GM19438 (cell line): ENCODE measurements at regions not wholly inside any gene's neighbourhood (a gene's known extent, or its start where the extent isn't known, plus 50 kb on each side); places are given as distances from the start of the nearest gene placed in this dataset.

Source experiments
- ATAC-seq: cut with Tn5 transposase; IDR thresholded peaks from one replicate; pipeline ENCODE4 v1.9.1; 2021; ENCODE audit warnings: low read depth; ENCODE audit not compliant: unreplicated experiment

GRCh38 chr2:139080244-139080643, 300.1 kb upstream of the NXPH2 start:
- ATAC-seq, result no peak

DNA sequence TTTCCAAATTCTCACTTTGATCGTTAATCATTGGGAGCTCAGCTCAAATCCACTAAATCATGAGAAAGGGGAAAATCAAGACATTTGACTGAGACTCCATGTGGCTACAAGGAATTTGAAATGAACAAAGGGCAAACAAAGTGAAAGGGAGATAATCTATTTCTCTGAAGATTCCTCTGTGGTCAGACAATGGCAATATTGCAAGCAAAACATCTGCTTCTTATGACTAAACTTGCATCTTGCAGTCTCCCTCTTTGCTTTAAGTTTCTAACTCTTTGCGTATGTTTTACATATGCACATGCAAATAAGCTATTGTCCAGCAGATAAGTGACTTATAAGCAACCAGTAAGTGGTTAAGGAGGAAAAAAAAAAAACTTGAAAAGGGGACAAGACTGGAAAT, 299.1 kb upstream of the NXPH2 start:
- no peak for ATAC-seq

- ATAC-seq, result no peak
Observed at GRCh38 chr2:139078376-139078775, 298.2 kb upstream of the NXPH2 start.

GRCh38 chr2:139077099-139077737, 297.0 kb upstream of the NXPH2 start:
- no peak for ATAC-seq

DNA sequence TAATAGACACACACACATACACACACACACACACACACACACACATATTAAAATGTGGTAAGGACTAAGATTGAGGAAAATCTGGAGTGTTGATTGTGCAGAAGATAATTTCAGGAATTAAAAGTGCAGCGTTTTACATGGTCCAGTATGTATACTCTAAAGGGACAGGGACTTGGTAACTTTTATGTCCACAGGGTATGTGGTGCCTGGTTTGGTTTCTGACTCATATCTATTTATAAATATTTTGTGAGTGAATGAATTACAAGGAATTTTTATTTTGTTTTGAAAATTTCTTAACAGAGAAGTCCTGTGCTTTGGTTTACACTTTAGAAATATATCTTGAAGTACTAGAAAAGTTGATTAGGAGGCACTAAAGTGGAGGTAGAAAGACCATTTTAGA, 287.7 kb upstream of the NXPH2 start:
- no peak for ATAC-seq

DNA sequence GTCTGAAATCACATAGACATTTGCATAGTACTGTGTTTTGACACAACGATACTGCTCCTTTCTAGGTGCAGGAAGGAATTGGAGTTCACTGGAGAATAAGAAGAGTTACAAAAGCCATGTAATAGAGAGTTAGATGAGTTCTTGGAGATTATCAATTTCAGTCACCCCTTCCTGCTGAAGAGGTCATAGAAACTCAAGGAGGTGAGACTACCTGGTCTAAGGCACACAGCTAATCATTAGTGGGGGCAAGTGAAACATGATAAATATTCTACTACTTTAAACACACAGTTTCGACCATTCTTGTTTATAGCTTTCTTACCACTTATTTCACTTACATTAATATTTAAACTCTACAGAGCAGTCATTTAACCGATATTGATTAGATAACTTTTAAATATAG, 286.9 kb upstream of the NXPH2 start:
- no peak for ATAC-seq

DNA sequence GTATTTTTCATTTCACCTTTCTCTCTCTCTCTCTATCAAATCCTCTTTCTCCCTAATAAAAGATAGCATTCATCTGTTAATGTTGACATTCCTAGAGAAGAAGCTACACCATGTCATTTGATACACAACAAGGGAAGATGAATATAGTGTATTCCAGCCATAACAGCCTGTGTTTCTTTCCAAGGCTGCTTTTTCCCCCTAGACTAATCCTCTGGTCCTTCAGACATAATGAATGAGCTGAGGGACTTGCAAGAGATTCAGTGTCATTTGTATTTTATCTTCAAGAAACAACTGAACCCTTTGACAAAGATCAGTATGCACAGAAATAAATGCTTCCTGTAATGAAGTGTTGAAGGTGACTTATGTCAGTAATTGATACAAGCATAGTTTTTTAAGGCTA, 284.0 kb upstream of the NXPH2 start:
- no peak for ATAC-seq

DNA sequence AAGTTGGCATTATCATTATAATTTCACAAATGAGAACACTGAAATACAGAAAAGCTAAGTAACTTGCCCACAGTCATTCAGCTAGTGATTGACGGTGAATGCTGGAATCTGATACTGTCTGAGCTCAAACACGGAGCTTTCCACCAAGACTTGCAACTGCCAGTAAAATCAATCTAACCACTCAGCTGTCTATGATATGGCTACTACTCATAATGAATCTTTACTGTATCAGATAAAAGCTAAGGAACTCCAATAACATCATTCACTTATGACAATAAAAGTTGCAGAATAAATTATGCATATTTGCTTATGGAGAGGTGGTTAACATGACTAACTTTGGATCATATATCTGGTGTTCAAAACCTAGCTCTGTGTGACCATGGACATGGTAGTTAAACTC, 279.4 kb upstream of the NXPH2 start:
- no peak for ATAC-seq

GRCh38 chr2:139055202-139055601, 275.0 kb upstream of the NXPH2 start:
- ATAC-seq, result no peak

DNA sequence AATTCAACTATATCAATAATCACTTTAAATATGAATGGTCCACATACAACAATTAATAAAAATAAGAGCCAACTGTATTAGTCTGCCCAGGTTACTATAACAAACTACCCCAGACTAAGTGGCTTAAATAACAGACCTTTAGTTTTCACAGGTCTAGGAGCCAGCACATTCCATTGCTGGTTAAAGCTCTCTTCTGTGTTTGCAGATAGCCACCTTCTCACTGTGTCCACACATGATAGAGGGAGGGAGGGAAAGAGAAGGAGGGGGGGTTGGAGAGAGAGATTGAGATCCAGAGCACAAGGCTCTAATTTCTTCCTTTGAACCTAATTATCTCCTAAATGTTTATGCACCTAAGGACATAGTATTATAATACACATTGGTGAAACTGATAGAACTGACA, 267.8 kb upstream of the NXPH2 start:
- ATAC-seq, result no peak

DNA sequence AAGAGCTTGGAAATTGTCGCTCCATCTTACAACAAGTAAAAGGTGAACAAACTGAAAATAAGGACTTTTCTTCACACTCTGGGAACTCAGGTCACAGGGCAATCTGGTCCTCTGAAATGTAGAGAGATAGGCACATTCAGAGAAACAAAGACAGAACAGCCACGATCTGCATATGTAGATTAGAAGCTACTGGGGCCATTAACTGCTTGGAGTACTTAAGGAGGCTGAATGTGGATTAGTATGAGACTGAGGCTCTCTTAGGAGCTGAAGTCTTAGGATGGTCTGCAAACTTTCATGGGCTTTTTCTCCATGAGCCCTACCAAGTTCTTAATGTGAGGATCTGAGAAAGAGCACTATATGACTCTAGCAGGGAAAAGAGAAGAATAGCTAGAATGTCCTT, 265.3 kb upstream of the NXPH2 start:
- ATAC-seq, result no peak

DNA sequence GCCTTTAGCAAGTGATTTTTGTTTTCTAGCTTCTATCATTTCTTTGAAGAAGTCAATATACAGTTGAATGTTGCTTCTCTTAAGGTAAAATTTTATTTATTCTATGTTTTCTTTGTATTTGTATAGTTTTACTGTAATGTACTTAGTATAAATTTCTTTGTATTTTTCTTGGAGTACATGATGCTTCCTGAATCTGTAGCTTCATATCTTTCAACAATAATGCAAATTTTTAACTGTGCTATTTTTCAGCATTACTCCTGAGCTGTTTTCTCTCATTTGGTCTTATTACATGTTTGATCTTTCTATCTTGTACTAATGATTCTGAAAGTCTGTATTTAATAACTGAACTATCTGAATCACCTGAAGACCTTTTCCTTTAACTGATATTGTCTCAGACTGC, 253.9 kb upstream of the NXPH2 start:
- ATAC-seq, result no peak

DNA sequence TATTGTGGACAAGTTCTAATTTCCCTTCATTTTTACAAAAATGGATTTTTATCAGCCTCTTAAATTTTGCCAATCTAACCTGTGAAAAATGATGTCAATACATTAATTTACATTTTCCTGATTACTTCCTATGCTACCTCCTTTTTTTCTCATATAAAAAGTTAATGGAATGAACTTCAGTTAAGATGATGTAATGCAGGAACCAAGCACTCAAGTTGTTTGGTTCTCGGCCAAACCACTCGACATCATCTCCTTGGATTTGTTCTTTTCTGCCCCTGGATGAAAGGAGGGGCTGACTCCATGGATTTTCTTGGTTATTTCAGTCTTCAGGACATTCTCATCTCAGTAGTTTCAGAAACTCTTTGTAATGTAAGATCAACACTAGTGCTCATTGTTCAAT, 253.1 kb upstream of the NXPH2 start:
- no peak for ATAC-seq

DNA sequence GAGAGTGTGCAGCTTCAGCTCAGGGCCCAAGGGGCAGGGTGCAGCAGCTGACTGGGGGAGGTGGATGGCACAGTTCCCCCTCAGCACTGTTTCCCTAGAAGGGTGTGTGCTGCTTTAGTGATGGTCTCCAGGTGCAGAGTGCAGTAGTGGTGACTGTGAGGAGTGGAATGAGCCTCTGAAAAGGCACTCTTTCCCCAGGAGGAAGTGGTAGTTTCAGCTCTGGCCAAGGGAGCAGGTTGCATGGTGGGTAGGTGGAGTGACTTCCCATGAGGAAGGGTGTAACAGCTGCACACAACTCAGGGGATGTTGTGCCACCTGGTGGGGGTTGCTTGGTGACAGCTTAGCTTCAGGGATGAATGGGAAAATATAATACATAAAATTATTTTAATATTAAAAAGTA, 251.5 kb upstream of the NXPH2 start:
- ATAC-seq, result no peak

DNA sequence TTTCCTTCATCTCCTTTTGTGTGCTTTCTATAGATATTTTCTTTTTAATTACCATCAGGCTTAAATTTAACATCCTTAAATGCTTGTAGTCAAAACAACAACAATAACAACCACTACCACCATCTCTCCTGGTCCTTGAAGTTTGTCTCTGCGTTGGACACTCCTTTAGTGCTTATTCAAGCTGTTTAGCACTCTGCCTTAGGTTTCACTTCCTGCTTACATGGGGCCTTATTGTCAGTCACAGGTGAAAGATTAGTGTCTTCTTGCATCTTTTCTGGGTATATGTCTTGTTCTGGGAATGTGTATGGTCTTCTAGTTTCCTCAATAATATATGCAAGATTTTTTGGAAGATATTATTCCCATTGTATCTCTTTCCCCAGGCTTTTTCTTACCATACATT, 240.1 kb upstream of the NXPH2 start:
- ATAC-seq, result no peak

- ATAC-seq, result no peak
Observed at GRCh38 chr2:139018252-139018651, 238.1 kb upstream of the NXPH2 start.

- no peak for ATAC-seq
Observed at GRCh38 chr2:139007130-139007529, 226.9 kb upstream of the NXPH2 start.

DNA sequence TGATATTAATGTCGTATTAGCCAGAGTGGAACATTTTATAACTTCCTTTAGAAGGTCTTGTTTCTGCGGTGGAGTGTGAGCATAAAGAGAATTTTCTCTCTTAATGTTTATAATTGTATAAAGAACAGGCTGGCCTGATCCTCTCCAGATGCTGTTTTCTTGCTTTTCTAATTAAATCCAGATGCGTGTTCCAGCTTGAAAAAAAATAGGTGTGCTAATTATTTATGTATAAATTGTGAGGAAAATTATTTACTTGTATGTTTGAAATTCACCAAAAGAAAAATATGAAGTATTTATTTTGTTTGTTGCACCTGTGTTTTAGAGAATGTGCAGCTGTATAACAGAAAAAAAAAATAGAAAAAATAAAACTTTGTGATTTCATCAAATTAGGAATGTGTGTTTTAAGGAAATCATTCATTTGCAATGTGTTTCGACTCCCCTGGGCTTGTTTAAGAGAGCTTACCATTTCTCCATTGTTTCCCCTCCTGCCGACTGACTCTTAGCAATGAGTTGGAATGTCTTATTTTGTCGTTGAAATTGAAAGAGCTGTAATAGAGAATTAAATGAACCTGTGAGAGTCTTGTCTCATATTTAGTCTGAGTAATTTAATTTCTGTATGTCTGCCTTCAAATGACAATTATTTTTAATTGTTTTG, 220.1 kb upstream of the NXPH2 start:
- no peak for ATAC-seq

- no peak for ATAC-seq
Observed at GRCh38 chr2:138997856-138998517, 217.8 kb upstream of the NXPH2 start.

- no peak for ATAC-seq
Observed at GRCh38 chr2:138997346-138997745, 217.2 kb upstream of the NXPH2 start.

GRCh38 chr2:138994502-138994901, 214.3 kb upstream of the NXPH2 start:
- ATAC-seq, result no peak

GRCh38 chr2:138985881-138986280, 205.7 kb upstream of the NXPH2 start:
- ATAC-seq, result no peak
